A673 (cell line): ENCODE measurements at regions not wholly inside any gene's neighbourhood (a gene's known extent, or its start where the extent isn't known, plus 50 kb on each side); places are given as distances from the start of the nearest gene placed in this dataset.

ENCODE experiments used
- CTCF ChIP-seq: fragments of 300-800, 200-600 bp; sonication (generic); conservative IDR thresholded peaks from 2 replicates; pipeline ENCODE4 v1.5.1; 2017; ENCODE audit warnings: low read depth, mild to moderate bottlenecking, antibody characterized with exemption, low read length, moderate library complexity, mixed read lengths
- EZH2 ChIP-seq: fragments of 200-600 bp; sonication (generic); IDR thresholded peaks from 2 replicates; pipeline ENCODE4 v1.6.1; 2017; ENCODE audit warnings: borderline replicate concordance, low read depth, mild to moderate bottlenecking, mixed read lengths, antibody characterized with exemption, low read length; ENCODE audit not compliant: poor library complexity, severe bottlenecking

GRCh38 chr20:40471261-40471629 lies 217.8 kb downstream of the MAFB start:
- TF ChIP-seq CTCF: peak; percentile 50
- no peak for TF ChIP-seq EZH2
